ENCODE measurements at regions not wholly inside any gene's neighbourhood (a gene's known extent, or its start where the extent isn't known, plus 50 kb on each side); places are given as distances from the start of the nearest gene placed in this dataset.
"Not testable (repeated sequence)": the region's sequence is repeated elsewhere in the genome, so short reads cannot be mapped to it uniquely, and the experiment has no call there.

DNA sequence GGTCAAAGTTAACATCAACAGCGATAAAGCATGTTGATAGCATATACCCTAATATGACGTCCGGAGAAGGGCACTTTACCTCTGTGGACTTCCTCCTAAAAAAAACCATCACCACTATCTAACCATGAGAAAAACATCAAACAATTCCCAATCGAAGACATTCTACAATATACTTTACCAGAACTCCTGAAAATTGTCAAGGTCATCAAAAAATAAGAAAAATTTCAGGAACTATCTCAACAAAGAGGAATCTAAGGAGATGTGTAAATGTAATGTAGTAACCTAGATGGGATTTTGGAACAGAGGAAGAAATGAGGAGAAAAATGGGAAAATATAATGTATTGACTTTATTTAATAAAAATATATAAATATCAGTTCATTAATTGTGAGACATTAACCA lies 1026.8 kb upstream of the MIR17HG start:
- H3K9me3 ChIP-seq (replicated peaks): no peaks in the 10 kb centered on the region
- no peaks in the 10 kb centered on the region for H3K36me3 ChIP-seq
- H3K27ac ChIP-seq (replicated peaks): no peak overlapping the region
- DNase-seq: no peak
- TF ChIP-seq, protein P1, sequence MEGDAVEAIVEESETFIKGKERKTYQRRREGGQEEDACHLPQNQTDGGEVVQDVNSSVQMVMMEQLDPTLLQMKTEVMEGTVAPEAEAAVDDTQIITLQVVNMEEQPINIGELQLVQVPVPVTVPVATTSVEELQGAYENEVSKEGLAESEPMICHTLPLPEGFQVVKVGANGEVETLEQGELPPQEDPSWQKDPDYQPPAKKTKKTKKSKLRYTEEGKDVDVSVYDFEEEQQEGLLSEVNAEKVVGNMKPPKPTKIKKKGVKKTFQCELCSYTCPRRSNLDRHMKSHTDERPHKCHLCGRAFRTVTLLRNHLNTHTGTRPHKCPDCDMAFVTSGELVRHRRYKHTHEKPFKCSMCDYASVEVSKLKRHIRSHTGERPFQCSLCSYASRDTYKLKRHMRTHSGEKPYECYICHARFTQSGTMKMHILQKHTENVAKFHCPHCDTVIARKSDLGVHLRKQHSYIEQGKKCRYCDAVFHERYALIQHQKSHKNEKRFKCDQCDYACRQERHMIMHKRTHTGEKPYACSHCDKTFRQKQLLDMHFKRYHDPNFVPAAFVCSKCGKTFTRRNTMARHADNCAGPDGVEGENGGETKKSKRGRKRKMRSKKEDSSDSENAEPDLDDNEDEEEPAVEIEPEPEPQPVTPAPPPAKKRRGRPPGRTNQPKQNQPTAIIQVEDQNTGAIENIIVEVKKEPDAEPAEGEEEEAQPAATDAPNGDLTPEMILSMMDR (IDR thresholded peaks at IDR 0.05; ENCODE audit: borderline replicate concordance): no peak
- H3K4me1 ChIP-seq: no peaks in the 10 kb centered on the region
- H3K4me3 ChIP-seq: no peak overlapping the region
- intact Hi-C loops (cut with micrococcal nuclease): no loop called here
- no peaks in the 10 kb centered on the region for H3K27me3 ChIP-seq (ENCODE audit: low read depth)

DNA sequence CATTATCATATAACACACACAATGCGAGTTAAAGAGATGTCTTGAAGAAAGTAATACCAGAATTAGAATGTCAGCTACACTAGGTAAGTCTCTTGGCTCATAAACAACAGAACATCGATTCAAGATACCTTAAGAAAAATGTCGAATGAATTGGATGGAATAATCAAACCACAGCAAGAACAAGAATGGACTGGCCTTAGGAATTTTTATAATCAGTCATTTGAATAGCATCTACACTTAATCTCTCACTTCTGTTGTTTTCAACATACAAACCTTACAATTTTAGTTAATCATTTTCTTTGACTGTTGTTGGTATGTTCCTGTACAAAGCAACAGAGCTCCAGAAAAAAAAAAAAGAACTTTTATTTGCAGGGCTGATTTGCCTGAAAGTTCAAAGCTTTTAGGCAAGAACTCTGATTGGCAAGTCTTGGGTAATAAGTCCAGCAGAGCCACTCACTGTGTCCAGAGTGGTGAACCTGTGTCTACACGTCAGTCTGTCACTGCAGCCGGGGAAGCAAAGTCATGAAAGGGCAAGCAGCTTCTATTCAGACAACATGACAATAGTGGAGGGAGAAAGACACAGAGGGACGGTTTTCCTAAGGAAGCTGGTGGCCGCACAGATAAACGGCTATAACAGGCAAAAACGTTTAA lies 1026.1 kb upstream of the MIR17HG start:
- no peaks in the 10 kb centered on the region for H3K4me1 ChIP-seq
- no peak overlapping the region for H3K27ac ChIP-seq (replicated peaks)
- H3K4me3 ChIP-seq: no peak overlapping the region
- intact Hi-C loops (cut with micrococcal nuclease): no loop called here
- no peaks in the 10 kb centered on the region for H3K27me3 ChIP-seq (ENCODE audit: low read depth)
- DNase-seq: no peak
- TF ChIP-seq, protein P1 (IDR thresholded peaks at IDR 0.05; ENCODE audit: borderline replicate concordance): no peak
- no peaks in the 10 kb centered on the region for H3K9me3 ChIP-seq (replicated peaks)
- H3K36me3 ChIP-seq: no peaks in the 10 kb centered on the region

DNA sequence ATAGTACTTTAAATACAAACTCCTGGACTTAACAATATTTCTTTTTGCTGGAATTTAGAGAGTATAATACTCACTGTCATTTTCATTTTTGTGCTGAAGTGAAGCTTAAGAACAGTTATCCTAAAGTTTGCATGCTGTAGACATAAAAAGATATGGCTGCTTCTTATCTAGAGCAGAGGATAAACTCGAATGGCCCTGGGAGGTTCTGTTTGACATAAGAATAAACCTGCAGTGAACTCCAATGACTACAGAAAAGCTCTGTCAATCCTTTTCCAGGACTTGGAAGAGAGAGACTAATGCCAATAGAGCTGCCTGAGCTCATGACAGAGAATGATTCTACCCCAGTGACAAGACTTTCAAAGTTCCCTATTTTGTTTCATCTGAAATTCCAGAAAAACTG lies 1017.8 kb upstream of the MIR17HG start:
- Histone ChIP-seq H3K4me1 (no peaks in the 10 kb centered on the region), H3K27me3 (ENCODE audit: low read depth) (no peaks in the 10 kb centered on the region), H3K27ac (replicated peaks) (no peak overlapping the region), H3K9me3 (replicated peaks) (no peaks in the 10 kb centered on the region), H3K4me3 (no peak overlapping the region), H3K36me3 (no peaks in the 10 kb centered on the region)
- TF ChIP-seq, protein P1 (IDR thresholded peaks at IDR 0.05; ENCODE audit: borderline replicate concordance): no peak
- intact Hi-C loops (cut with micrococcal nuclease): no loop called here
- DNase-seq: no peak

DNA sequence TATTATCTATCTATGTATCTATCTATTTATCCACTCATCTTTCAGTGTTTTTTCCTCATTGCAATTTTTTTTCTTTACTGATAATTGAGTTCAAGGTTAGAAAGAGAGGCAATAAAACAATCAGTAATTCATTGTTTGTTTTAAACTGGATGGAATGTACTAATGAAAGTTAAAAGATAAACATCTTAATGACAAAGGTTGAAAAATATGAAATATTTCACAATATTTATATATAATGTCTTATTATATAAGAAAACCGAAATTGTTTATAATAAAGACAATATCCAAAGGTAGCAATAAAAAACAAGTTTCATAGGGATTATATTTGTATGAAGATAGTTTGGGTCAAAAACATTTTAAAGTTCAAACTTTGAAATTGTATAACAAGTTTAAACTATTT lies 1015.5 kb upstream of the MIR17HG start:
- intact Hi-C loops (cut with micrococcal nuclease): no loop called here
- H3K9me3 ChIP-seq (replicated peaks): no peaks in the 10 kb centered on the region
- no peaks in the 10 kb centered on the region for H3K36me3 ChIP-seq
- no peaks in the 10 kb centered on the region for H3K4me1 ChIP-seq
- TF ChIP-seq, protein P1 (IDR thresholded peaks at IDR 0.05; ENCODE audit: borderline replicate concordance): no peak
- no peak for DNase-seq
- H3K4me3 ChIP-seq: no peak overlapping the region
- no peaks in the 10 kb centered on the region for H3K27me3 ChIP-seq (ENCODE audit: low read depth)
- no peak overlapping the region for H3K27ac ChIP-seq (replicated peaks)

DNA sequence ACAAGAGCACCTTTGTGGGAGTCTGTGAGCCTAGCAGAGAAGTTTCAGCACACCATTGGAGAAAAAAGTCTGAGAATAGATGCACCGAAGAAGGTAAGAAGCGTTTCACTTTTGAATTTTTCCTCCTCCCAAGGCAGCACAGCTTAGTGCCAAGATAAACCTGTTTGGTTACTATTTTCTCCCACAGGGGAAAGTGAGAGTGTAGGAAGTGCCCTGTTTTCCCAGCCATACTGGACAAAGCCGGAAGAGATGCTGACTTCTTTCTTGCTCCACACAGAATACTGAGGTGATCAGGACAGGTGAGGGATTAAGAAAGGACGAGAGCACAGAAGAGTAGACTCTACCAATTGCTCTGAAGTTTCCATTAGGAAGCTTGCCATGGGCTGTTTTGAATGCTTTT lies 1011.0 kb upstream of the MIR17HG start:
- Histone ChIP-seq H3K9me3 (replicated peaks) (peaks cover 10% of the 10 kb centered on the region), H3K4me1 (no peaks in the 10 kb centered on the region), H3K27me3 (ENCODE audit: low read depth) (no peaks in the 10 kb centered on the region), H3K36me3 (no peaks in the 10 kb centered on the region), H3K27ac (replicated peaks) (no peak overlapping the region), H3K4me3 (no peak overlapping the region)
- TF ChIP-seq, protein P1 (IDR thresholded peaks at IDR 0.05; ENCODE audit: borderline replicate concordance): no peak
- intact Hi-C loops (cut with micrococcal nuclease): no loop called here
- no peak for DNase-seq

DNA sequence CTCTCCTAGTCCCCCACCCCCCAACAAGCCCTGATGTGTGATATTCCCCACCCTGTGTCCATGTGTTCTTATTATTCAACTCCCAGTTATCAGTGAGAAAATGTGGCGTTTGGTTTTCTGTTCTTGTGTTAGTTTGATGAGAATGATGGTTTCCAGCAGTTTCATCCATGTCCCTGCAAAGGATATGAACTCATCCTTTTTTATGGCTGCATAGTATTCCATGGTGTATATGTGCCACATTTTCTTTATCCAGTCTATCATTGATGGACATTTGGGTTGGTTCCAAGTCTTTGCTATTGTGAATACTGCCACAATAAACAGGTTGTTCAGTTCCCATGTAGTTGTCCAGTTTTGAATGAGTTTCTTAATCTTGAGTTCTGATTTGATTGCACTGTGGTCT lies 1006.1 kb upstream of the MIR17HG start:
- H3K27ac ChIP-seq (replicated peaks); DNase-seq; H3K36me3 ChIP-seq; intact Hi-C loops (cut with micrococcal nuclease); H3K27me3 ChIP-seq (ENCODE audit: low read depth); H3K4me1 ChIP-seq; H3K4me3 ChIP-seq: not testable (repeated sequence)
- H3K9me3 ChIP-seq (replicated peaks): peaks cover 12% of the 10 kb centered on the region

DNA sequence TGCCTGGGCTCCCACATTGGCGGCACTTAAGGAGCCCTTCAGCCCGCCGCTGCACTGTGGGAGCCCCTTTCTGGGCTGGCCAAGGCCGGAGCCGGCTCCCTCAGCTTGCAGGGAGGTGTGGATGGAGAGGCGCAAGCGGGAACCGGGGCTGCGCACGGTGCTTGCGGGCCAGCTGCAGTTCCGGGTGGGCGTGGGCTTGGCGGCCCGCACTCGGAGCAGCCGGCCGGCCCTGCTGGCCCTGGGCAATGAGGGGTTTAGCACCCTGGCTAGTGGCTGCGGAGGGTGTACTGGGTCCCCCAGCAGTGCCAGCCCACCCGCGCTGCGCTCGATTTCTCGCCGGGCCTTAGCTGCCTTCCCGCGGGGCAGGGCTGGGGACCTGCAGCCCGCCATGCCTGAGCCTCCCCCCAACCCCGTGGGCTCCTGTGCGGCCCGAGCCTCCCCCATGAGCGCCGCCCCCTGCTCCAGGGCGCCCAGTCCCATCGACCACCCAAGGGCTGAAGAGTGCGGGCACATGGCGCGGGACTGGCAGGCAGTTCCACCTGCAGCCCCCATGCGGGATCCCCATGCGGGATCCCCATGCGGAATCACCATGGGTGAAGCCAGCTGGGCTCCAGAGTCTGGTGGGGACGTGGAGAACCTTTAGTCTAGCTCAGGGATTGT lies 998.9 kb upstream of the MIR17HG start:
- H3K4me1 ChIP-seq; H3K36me3 ChIP-seq; DNase-seq; H3K9me3 ChIP-seq (replicated peaks); H3K4me3 ChIP-seq; H3K27ac ChIP-seq (replicated peaks); H3K27me3 ChIP-seq (ENCODE audit: low read depth); intact Hi-C loops (cut with micrococcal nuclease): not testable (repeated sequence)

Measured in left ventricle myocardium inferior (tissue), 1 donor.